ENCODE measurements at regions not wholly inside any gene's neighbourhood (a gene's known extent, or its start where the extent isn't known, plus 50 kb on each side); places are given as distances from the start of the nearest gene placed in this dataset.

GRCh38 chr5:51987239-51987638, 604.0 kb downstream of the ISL1 start:
- Histone ChIP-seq H3K9ac (ENCODE audit: low read length) (no peak overlapping the region), H3K27me3 (ENCODE audit: control insufficient read depth, insufficient read depth, low read length) (no peaks in the 10 kb centered on the region), H3K27ac (ENCODE audit: low read depth, low read length) (no peak overlapping the region), H3K9me3 (ENCODE audit: control insufficient read depth, insufficient read depth, low read depth, low read length) (no peaks in the 10 kb centered on the region), H3K4me3 (ENCODE audit: low read depth, low read length) (no peak overlapping the region), H3K4me1 (ENCODE audit: control insufficient read depth, insufficient read depth, low read length) (no peaks in the 10 kb centered on the region), H3K36me3 (ENCODE audit: control insufficient read depth, insufficient read depth, low read length) (no peaks in the 10 kb centered on the region)

GRCh38 chr5:51987669-51988209, 604.5 kb downstream of the ISL1 start:
- Histone ChIP-seq H3K9ac (ENCODE audit: low read length) (no peak overlapping the region), H3K27me3 (ENCODE audit: control insufficient read depth, insufficient read depth, low read length) (no peaks in the 10 kb centered on the region), H3K27ac (ENCODE audit: low read depth, low read length) (no peak overlapping the region), H3K36me3 (ENCODE audit: control insufficient read depth, insufficient read depth, low read length) (no peaks in the 10 kb centered on the region), H3K9me3 (ENCODE audit: control insufficient read depth, insufficient read depth, low read depth, low read length) (no peaks in the 10 kb centered on the region), H3K4me1 (ENCODE audit: control insufficient read depth, insufficient read depth, low read length) (no peaks in the 10 kb centered on the region), H3K4me3 (ENCODE audit: low read depth, low read length) (no peak overlapping the region)

- Histone ChIP-seq H3K27ac (ENCODE audit: low read depth, low read length) (no peak overlapping the region), H3K27me3 (ENCODE audit: control insufficient read depth, insufficient read depth, low read length) (no peaks in the 10 kb centered on the region), H3K4me3 (ENCODE audit: low read depth, low read length) (no peak overlapping the region), H3K9me3 (ENCODE audit: control insufficient read depth, insufficient read depth, low read depth, low read length) (no peaks in the 10 kb centered on the region), H3K9ac (ENCODE audit: low read length) (no peak overlapping the region), H3K36me3 (ENCODE audit: control insufficient read depth, insufficient read depth, low read length) (no peaks in the 10 kb centered on the region), H3K4me1 (ENCODE audit: control insufficient read depth, insufficient read depth, low read length) (no peaks in the 10 kb centered on the region)
Measured at GRCh38 chr5:51988634-51989033, 605.4 kb downstream of the ISL1 start.

GRCh38 chr5:51990241-51990640, 607.0 kb downstream of the ISL1 start:
- Histone ChIP-seq H3K36me3 (ENCODE audit: control insufficient read depth, insufficient read depth, low read length) (no peaks in the 10 kb centered on the region), H3K9me3 (ENCODE audit: control insufficient read depth, insufficient read depth, low read depth, low read length) (no peaks in the 10 kb centered on the region), H3K4me1 (ENCODE audit: control insufficient read depth, insufficient read depth, low read length) (no peaks in the 10 kb centered on the region), H3K27me3 (ENCODE audit: control insufficient read depth, insufficient read depth, low read length) (no peaks in the 10 kb centered on the region), H3K9ac (ENCODE audit: low read length) (no peak overlapping the region), H3K27ac (ENCODE audit: low read depth, low read length) (no peak overlapping the region), H3K4me3 (ENCODE audit: low read depth, low read length) (no peak overlapping the region)

GRCh38 chr5:51990661-51991180, 607.5 kb downstream of the ISL1 start:
- H3K4me1 ChIP-seq (ENCODE audit: control insufficient read depth, insufficient read depth, low read length) = no peaks in the 10 kb centered on the region
- H3K9me3 ChIP-seq (ENCODE audit: control insufficient read depth, insufficient read depth, low read depth, low read length) = no peaks in the 10 kb centered on the region
- no peak overlapping the region for H3K4me3 ChIP-seq (ENCODE audit: low read depth, low read length)
- no peaks in the 10 kb centered on the region for H3K27me3 ChIP-seq (ENCODE audit: control insufficient read depth, insufficient read depth, low read length)
- H3K9ac ChIP-seq (ENCODE audit: low read length) = no peak overlapping the region
- no peaks in the 10 kb centered on the region for H3K36me3 ChIP-seq (ENCODE audit: control insufficient read depth, insufficient read depth, low read length)
- no peak overlapping the region for H3K27ac ChIP-seq (ENCODE audit: low read depth, low read length)

- Histone ChIP-seq H3K36me3 (ENCODE audit: control insufficient read depth, insufficient read depth, low read length) (no peaks in the 10 kb centered on the region), H3K4me1 (ENCODE audit: control insufficient read depth, insufficient read depth, low read length) (no peaks in the 10 kb centered on the region), H3K27me3 (ENCODE audit: control insufficient read depth, insufficient read depth, low read length) (no peaks in the 10 kb centered on the region), H3K9me3 (ENCODE audit: control insufficient read depth, insufficient read depth, low read depth, low read length) (no peaks in the 10 kb centered on the region), H3K9ac (ENCODE audit: low read length) (no peak overlapping the region), H3K4me3 (ENCODE audit: low read depth, low read length) (no peak overlapping the region), H3K27ac (ENCODE audit: low read depth, low read length) (no peak overlapping the region)
Measured at GRCh38 chr5:51991940-51992339, 608.7 kb downstream of the ISL1 start.

- H3K36me3 ChIP-seq (ENCODE audit: control insufficient read depth, insufficient read depth, low read length) = no peaks in the 10 kb centered on the region
- no peak overlapping the region for H3K4me3 ChIP-seq (ENCODE audit: low read depth, low read length)
- H3K27ac ChIP-seq (ENCODE audit: low read depth, low read length) = no peak overlapping the region
- H3K4me1 ChIP-seq (ENCODE audit: control insufficient read depth, insufficient read depth, low read length) = no peaks in the 10 kb centered on the region
- H3K9ac ChIP-seq (ENCODE audit: low read length) = no peak overlapping the region
- H3K27me3 ChIP-seq (ENCODE audit: control insufficient read depth, insufficient read depth, low read length) = no peaks in the 10 kb centered on the region
- no peaks in the 10 kb centered on the region for H3K9me3 ChIP-seq (ENCODE audit: control insufficient read depth, insufficient read depth, low read depth, low read length)
Measured at GRCh38 chr5:51995773-51996306, 612.6 kb downstream of the ISL1 start.

GRCh38 chr5:51996356-51996861, 613.2 kb downstream of the ISL1 start:
- H3K27ac ChIP-seq (ENCODE audit: low read depth, low read length) = no peak overlapping the region
- no peak overlapping the region for H3K9ac ChIP-seq (ENCODE audit: low read length)
- no peaks in the 10 kb centered on the region for H3K9me3 ChIP-seq (ENCODE audit: control insufficient read depth, insufficient read depth, low read depth, low read length)
- H3K4me3 ChIP-seq (ENCODE audit: low read depth, low read length) = no peak overlapping the region
- H3K4me1 ChIP-seq (ENCODE audit: control insufficient read depth, insufficient read depth, low read length) = no peaks in the 10 kb centered on the region
- no peaks in the 10 kb centered on the region for H3K27me3 ChIP-seq (ENCODE audit: control insufficient read depth, insufficient read depth, low read length)
- no peaks in the 10 kb centered on the region for H3K36me3 ChIP-seq (ENCODE audit: control insufficient read depth, insufficient read depth, low read length)

GRCh38 chr5:51997500-51997899, 614.3 kb downstream of the ISL1 start:
- no peak overlapping the region for H3K27ac ChIP-seq (ENCODE audit: low read depth, low read length)
- no peak overlapping the region for H3K4me3 ChIP-seq (ENCODE audit: low read depth, low read length)
- H3K36me3 ChIP-seq (ENCODE audit: control insufficient read depth, insufficient read depth, low read length) = no peaks in the 10 kb centered on the region
- no peak overlapping the region for H3K9ac ChIP-seq (ENCODE audit: low read length)
- no peaks in the 10 kb centered on the region for H3K9me3 ChIP-seq (ENCODE audit: control insufficient read depth, insufficient read depth, low read depth, low read length)
- H3K27me3 ChIP-seq (ENCODE audit: control insufficient read depth, insufficient read depth, low read length) = no peaks in the 10 kb centered on the region
- H3K4me1 ChIP-seq (ENCODE audit: control insufficient read depth, insufficient read depth, low read length) = no peaks in the 10 kb centered on the region

GRCh38 chr5:51997949-51998348, 614.7 kb downstream of the ISL1 start:
- no peaks in the 10 kb centered on the region for H3K36me3 ChIP-seq (ENCODE audit: control insufficient read depth, insufficient read depth, low read length)
- H3K4me1 ChIP-seq (ENCODE audit: control insufficient read depth, insufficient read depth, low read length) = no peaks in the 10 kb centered on the region
- no peak overlapping the region for H3K9ac ChIP-seq (ENCODE audit: low read length)
- H3K4me3 ChIP-seq (ENCODE audit: low read depth, low read length) = no peak overlapping the region
- no peaks in the 10 kb centered on the region for H3K27me3 ChIP-seq (ENCODE audit: control insufficient read depth, insufficient read depth, low read length)
- H3K27ac ChIP-seq (ENCODE audit: low read depth, low read length) = no peak overlapping the region
- H3K9me3 ChIP-seq (ENCODE audit: control insufficient read depth, insufficient read depth, low read depth, low read length) = no peaks in the 10 kb centered on the region

GRCh38 chr5:52007230-52007858, 624.1 kb downstream of the ISL1 start:
- Histone ChIP-seq H3K4me3 (ENCODE audit: low read depth, low read length) (no peak overlapping the region), H3K27me3 (ENCODE audit: control insufficient read depth, insufficient read depth, low read length) (no peaks in the 10 kb centered on the region), H3K9me3 (ENCODE audit: control insufficient read depth, insufficient read depth, low read depth, low read length) (no peaks in the 10 kb centered on the region), H3K36me3 (ENCODE audit: control insufficient read depth, insufficient read depth, low read length) (no peaks in the 10 kb centered on the region), H3K9ac (ENCODE audit: low read length) (no peak overlapping the region), H3K4me1 (ENCODE audit: control insufficient read depth, insufficient read depth, low read length) (no peaks in the 10 kb centered on the region), H3K27ac (ENCODE audit: low read depth, low read length) (no peak overlapping the region)
